HS-5 (cell line): ENCODE measurements at regions not wholly inside any gene's neighbourhood (a gene's known extent, or its start where the extent isn't known, plus 50 kb on each side); places are given as distances from the start of the nearest gene placed in this dataset.
A peak's percentile ranks its signal among the peaks of the same experiment; 100 is the strongest.
"Not testable (repeated sequence)": the region's sequence is repeated elsewhere in the genome, so short reads cannot be mapped to it uniquely, and the experiment has no call there.

Experiments used
- DNase-seq: peaks from one replicate; pipeline ENCODE4 v3.0.0-alpha.2; 2012; ENCODE audit warnings: low read depth

GRCh38 chr6:84353459-84354423, 126.3 kb upstream of the CEP162 start:
- DNase-seq, result no peak

GRCh38 chr6:84350397-84350796, 123.0 kb upstream of the CEP162 start:
- DNase-seq, result no peak

GRCh38 chr6:84349542-84349941, 122.1 kb upstream of the CEP162 start:
- no peak for DNase-seq

GRCh38 chr6:84348801-84349200, 121.4 kb upstream of the CEP162 start:
- no peak for DNase-seq

GRCh38 chr6:84346372-84346771, 118.9 kb upstream of the CEP162 start:
- no peak for DNase-seq

- DNase-seq, result no peak
Measured at GRCh38 chr6:84344005-84344404, 116.6 kb upstream of the CEP162 start.

GRCh38 chr6:84340422-84340821, 113.0 kb upstream of the CEP162 start:
- no peak for DNase-seq

GRCh38 chr6:84333842-84334241, 106.4 kb upstream of the CEP162 start:
- DNase-seq, result no peak

- no peak for DNase-seq
Measured at GRCh38 chr6:84332139-84333034, 104.9 kb upstream of the CEP162 start.

GRCh38 chr6:84330325-84330724, 102.9 kb upstream of the CEP162 start:
- no peak for DNase-seq

- no peak for DNase-seq
Measured at GRCh38 chr6:84329516-84329915, 102.1 kb upstream of the CEP162 start.

- DNase-seq, result no peak
Measured at GRCh38 chr6:84329077-84329476, 101.6 kb upstream of the CEP162 start.

- DNase-seq, result no peak
Measured at GRCh38 chr6:84317463-84317862, 90.0 kb upstream of the CEP162 start.

- DNase-seq, result no peak
Measured at GRCh38 chr6:84314377-84314898, 87.0 kb upstream of the CEP162 start.

GRCh38 chr6:84309336-84309735, 81.9 kb upstream of the CEP162 start:
- no peak for DNase-seq

- DNase-seq, result no peak
Measured at GRCh38 chr6:84304881-84305280, 77.4 kb upstream of the CEP162 start.

- DNase-seq, result not testable (repeated sequence)
Measured at GRCh38 chr6:84291033-84291432, 63.6 kb upstream of the CEP162 start.

GRCh38 chr6:84284428-84285049, 57.1 kb upstream of the CEP162 start:
- DNase-seq, result no peak

- DNase-seq, result no peak
Measured at GRCh38 chr6:84282550-84282949, 55.1 kb upstream of the CEP162 start.

- DNase-seq, result no peak
Measured at GRCh38 chr6:84280639-84281038, 53.2 kb upstream of the CEP162 start.

GRCh38 chr6:84280030-84280429, 52.6 kb upstream of the CEP162 start:
- peak; percentile 57 for DNase-seq
